MM.1S (cell line): ENCODE measurements at regions not wholly inside any gene's neighbourhood (a gene's known extent, or its start where the extent isn't known, plus 50 kb on each side); places are given as distances from the start of the nearest gene placed in this dataset.

Experiments used
- EZH2 ChIP-seq: fragments of 300-600 bp; sonication (generic); optimal IDR thresholded peaks from 2 replicates; pipeline ENCODE3; 2017; ENCODE audit warnings: low read depth, mild to moderate bottlenecking, antibody characterized with exemption, low read length, mixed read lengths
- EZH2phosphoT487 ChIP-seq: fragments of 300-600 bp; sonication (generic); IDR thresholded peaks from 2 replicates; pipeline ENCODE4 v1.6.1; 2018; ENCODE audit warnings: antibody characterized with exemption, low read length
- TF ChIP-seq, protein P1 (sequence below): fragments of 300-600 bp; sonication (generic); IDR thresholded peaks from 2 replicates; pipeline ENCODE4 v1.5.1; 2016; ENCODE audit warnings: antibody characterized with exemption, low read length, mixed read lengths

DNA sequence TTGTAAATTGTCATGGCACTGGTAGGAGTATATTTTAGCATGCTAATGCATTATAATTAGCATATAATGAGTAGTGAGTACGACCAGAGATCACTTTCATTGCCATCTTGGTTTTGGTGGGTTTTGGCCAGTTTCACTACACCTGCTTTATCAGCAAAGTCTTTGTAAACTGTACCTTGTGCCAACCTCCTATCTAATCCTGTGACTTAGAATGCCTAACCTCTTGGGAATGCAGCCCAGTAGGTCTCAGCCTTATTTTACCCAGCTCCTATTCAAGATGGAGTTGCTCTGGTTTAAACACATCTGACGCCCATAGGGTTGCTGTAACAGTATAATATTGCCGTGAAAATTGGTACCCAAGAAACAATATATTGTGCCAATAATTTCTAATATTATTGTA lies 159.4 kb downstream of the MAGEB5 start:
- TF ChIP-seq, protein P1, sequence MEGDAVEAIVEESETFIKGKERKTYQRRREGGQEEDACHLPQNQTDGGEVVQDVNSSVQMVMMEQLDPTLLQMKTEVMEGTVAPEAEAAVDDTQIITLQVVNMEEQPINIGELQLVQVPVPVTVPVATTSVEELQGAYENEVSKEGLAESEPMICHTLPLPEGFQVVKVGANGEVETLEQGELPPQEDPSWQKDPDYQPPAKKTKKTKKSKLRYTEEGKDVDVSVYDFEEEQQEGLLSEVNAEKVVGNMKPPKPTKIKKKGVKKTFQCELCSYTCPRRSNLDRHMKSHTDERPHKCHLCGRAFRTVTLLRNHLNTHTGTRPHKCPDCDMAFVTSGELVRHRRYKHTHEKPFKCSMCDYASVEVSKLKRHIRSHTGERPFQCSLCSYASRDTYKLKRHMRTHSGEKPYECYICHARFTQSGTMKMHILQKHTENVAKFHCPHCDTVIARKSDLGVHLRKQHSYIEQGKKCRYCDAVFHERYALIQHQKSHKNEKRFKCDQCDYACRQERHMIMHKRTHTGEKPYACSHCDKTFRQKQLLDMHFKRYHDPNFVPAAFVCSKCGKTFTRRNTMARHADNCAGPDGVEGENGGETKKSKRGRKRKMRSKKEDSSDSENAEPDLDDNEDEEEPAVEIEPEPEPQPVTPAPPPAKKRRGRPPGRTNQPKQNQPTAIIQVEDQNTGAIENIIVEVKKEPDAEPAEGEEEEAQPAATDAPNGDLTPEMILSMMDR: no peak
- TF ChIP-seq EZH2phosphoT487: no peak
- no peak for TF ChIP-seq EZH2
